ENCODE measurements at regions not wholly inside any gene's neighbourhood (a gene's known extent, or its start where the extent isn't known, plus 50 kb on each side); places are given as distances from the start of the nearest gene placed in this dataset.
"Not testable (repeated sequence)": the region's sequence is repeated elsewhere in the genome, so short reads cannot be mapped to it uniquely, and the experiment has no call there.

GRCh38 chrX:55326985-55327384, 62.3 kb upstream of the PAGE3 start:
- DNase-seq, result no peak

GRCh38 chrX:55335296-55335695, 70.6 kb upstream of the PAGE3 start:
- no peak for DNase-seq

GRCh38 chrX:55336176-55336575, 71.5 kb upstream of the PAGE3 start:
- DNase-seq, result no peak

GRCh38 chrX:55340896-55341433, 76.2 kb upstream of the PAGE3 start:
- DNase-seq, result no peak

DNA sequence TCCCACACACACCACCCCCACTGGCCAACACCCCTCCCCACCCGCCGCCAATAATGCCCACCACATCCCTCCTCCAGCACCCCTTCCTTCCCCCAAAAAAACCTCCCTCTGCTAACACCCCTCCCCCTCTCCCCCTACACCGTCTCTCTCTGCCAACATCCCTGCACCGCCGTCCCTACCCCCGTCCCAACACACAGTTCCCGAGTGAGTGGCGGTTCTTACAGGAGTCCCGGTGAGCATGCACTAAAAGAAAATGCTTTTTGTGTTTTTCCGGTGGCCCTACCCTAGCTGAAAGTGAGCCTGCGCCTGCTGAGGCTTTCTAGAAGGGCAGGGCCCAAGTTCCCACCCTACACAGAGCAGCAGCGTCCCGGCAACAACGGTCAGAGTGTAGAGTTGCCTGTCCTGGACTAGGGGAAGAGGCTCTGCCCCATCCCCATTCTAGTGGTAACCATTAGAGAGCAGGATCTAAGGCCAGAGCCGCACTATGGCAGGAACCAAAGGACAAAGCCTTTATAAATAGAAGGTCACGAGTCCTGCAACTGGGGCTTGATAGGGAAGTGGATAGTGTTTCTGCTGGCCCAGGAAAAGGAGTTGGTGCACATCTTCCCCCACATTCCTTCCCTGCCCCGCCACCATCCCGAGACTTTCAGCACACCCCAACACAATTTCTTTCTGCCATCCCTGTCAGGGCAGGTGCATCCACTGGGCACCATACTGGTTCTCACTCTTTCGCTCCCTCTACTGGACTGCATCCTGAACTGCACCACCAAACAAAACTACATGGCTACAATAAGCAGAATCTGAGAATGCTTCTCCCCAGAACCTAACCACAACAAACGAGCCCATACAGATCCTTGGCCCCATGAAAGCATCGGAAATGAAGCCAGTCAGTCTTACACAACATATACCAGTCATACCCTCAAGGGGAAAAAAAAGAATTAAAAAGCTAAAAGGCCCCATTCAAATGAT, 78.1 kb upstream of the PAGE3 start:
- DNase-seq, result peak; percentile 13

GRCh38 chrX:55356609-55357008, 91.9 kb upstream of the PAGE3 start:
- no peak for DNase-seq

GRCh38 chrX:55357236-55357635, 92.5 kb upstream of the PAGE3 start:
- no peak for DNase-seq

DNA sequence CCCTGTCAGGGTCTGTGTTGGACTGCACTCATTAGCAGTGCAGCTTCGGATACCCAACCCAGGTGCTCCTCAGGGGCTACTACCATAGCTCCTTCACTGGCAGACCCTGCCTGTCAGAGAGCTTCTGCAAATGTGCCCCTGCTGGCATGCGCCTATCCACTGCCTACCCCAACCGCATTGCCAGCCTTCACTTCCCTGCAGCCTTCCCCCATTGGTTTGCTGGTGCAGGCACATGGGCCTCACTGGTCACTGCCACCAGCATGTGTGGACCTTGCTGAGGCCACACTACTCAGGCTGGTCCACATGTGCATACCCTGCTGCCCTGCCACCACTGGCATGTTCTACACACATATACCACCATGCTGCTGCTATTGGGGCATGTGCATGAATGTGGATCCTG, 72.5 kb upstream of the MAGEH1 start:
- no peak for DNase-seq

DNA sequence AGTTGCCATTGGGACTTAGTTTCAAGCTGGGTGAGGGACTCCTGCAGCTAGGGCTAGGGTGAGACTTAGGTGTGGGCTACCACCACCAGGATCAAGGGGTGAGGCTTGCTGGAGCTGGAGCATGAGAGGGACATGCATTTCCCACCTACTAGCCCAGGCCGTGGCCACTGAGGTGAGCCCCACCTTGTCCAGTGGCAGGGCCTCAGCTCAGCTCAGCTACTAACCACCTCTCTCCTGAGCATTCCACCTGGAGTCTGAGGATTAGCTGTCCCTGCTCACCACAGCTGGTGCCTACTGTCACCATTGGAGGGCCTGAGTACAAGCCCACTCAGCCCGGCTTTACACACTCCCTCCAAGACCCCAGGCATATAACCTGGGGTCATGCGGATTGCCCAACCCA, 62.6 kb upstream of the MAGEH1 start:
- no peak for DNase-seq

GRCh38 chrX:55396836-55397235, 55.1 kb upstream of the MAGEH1 start:
- not testable (repeated sequence) for DNase-seq

Measured in suppressor macrophage treated with lipopolysaccharide for 4 hours (primary cell).